GM12878 (cell line): ENCODE measurements at regions not wholly inside any gene's neighbourhood (a gene's known extent, or its start where the extent isn't known, plus 50 kb on each side); places are given as distances from the start of the nearest gene placed in this dataset.

Source experiments
- BHLHE40 ChIP-seq, 2 experiments: fragments of 450-650 bp in 1 of 2; IDR thresholded peaks; 2 replicates each; pipeline ENCODE4 v1.6.1; 2011 to 2017; ENCODE audit warnings: low read depth in 2 of 2, borderline replicate concordance in 1 of 2, improper control_type of control experiment in 1 of 2, low read length in 1 of 2, mild to moderate bottlenecking in 1 of 2
- E4F1 ChIP-seq: fragments of 450-650 bp; IDR thresholded peaks from 2 replicates; pipeline ENCODE4 v1.6.1; 2018; ENCODE audit warnings: borderline replicate concordance, mild to moderate bottlenecking; ENCODE audit not compliant: partially characterized antibody
- SREBF1 ChIP-seq: IDR thresholded peaks from 2 replicates; pipeline ENCODE4 v1.6.1; 2012; ENCODE audit warnings: mild to moderate bottlenecking, low read length
- STAT3 ChIP-seq: IDR thresholded peaks from 2 replicates; pipeline ENCODE4 v1.6.1; 2011; ENCODE audit warnings: low read depth, low read length, improper control_type of control experiment
- TARDBP ChIP-seq: IDR thresholded peaks from 2 replicates; pipeline ENCODE4 v1.6.1; 2016; ENCODE audit warnings: borderline replicate concordance
- ZNF687 ChIP-seq: fragments of 450-650 bp; IDR thresholded peaks from 2 replicates; pipeline ENCODE4 v1.6.1; 2017; ENCODE audit warnings: mild to moderate bottlenecking, moderate library complexity

GRCh38 chr14:49975799-49976198 lies 82.9 kb downstream of the ARF6 start (continued):
- no peak for TF ChIP-seq E4F1
- no peak for TF ChIP-seq BHLHE40 (IDR thresholded peaks at IDR 0.05; ENCODE audit: borderline replicate concordance in 1 of 2, low read depth in 2 of 2, low read length in 1 of 2)
- TF ChIP-seq ZNF687 = no peak
- no peak for TF ChIP-seq STAT3
- no peak for TF ChIP-seq SREBF1
- no peak for TF ChIP-seq TARDBP
